HG03439 (cell line): ENCODE measurements at regions not wholly inside any gene's neighbourhood (a gene's known extent, or its start where the extent isn't known, plus 50 kb on each side); places are given as distances from the start of the nearest gene placed in this dataset.
"Not testable (repeated sequence)": the region's sequence is repeated elsewhere in the genome, so short reads cannot be mapped to it uniquely, and the experiment has no call there.

Experiments used
- ATAC-seq: cut with Tn5 transposase; IDR thresholded peaks from one replicate; pipeline ENCODE4 v1.9.1; 2021; ENCODE audit warnings: mild to moderate bottlenecking, moderate library complexity; ENCODE audit not compliant: unreplicated experiment

GRCh38 chr2:83015035-83015715, 1443.9 kb downstream of the SUCLG1 start:
- ATAC-seq, result no peak

- no peak for ATAC-seq
Measured at GRCh38 chr2:83014462-83014861, 1444.6 kb downstream of the SUCLG1 start.

GRCh38 chr2:83006961-83007360, 1452.1 kb downstream of the SUCLG1 start:
- no peak for ATAC-seq

DNA sequence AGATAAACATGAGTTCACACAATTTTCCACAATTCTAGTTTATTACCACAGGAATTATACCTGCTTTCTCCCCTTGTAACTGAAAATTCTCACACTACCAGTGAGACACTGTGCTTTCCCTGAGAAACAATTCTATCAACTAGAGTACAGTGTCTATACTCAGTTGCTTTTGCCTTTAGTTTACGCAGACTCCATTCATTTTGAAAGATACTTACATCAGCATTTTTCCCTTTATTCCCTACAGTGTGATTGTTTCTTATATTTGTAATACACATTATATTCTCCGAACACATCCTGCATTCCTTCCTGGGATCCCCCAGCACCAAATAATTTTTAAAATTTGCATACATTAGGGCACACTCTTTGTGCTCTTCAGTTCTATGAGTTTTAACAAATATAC, 1455.5 kb downstream of the SUCLG1 start:
- no peak for ATAC-seq

- ATAC-seq, result no peak
Measured at GRCh38 chr2:83002706-83003105, 1456.4 kb downstream of the SUCLG1 start.

DNA sequence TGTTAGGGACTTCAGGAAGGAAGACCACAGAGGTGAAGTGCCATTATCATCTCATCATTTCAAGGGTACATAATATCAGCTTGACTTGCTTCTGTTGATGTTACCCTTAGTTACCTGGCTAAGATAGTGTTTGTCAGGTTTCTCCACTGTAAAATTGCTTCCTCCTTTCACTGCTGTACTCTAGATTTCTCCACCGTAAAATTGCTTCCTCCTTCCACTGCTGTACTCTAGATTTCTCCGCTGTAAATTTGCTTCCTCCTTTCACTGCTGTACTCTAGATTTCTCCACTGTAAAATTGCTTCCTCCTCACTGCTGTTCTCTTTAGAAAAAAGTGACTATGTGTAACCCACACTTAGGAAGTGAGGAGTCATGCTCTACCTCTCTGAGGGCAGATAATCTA, 1460.3 kb downstream of the SUCLG1 start:
- no peak for ATAC-seq

DNA sequence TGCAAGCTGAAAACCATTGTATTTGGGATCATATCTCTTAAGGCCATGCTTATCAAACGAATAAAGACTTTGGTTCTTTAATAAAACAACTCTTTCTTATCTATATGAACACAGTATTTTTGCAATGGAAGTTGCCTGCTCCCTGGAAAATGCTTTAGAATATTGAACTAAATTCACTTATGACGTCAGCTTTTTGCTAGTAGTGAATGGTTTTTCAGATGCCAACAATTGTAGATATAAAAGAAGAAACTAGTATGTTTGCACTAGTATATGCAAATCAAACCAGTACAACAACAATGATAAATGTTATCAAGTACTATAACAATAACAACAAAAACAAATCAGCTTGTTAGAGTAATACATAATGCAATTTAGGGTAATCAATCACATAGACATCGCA, 1462.9 kb downstream of the SUCLG1 start:
- no peak for ATAC-seq

DNA sequence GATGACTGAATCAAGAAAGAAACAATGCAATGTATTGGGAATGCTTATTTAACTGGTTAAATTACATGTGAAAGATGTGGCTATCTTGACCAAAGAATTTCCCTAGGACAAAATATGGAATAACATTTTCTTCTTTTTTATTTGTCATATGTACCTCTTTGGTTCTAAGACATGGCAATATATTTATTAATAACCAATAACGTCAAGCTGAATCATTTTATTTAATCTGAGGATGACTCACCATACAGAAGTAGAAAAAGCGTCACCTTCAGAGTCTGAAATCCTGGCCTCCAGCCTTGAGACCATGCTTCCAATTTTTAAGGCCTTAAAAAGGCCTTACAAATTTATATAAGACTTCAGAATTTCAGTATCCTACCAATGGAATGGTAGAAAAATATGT, 1464.9 kb downstream of the SUCLG1 start:
- no peak for ATAC-seq

GRCh38 chr2:82993609-82994008, 1465.5 kb downstream of the SUCLG1 start:
- no peak for ATAC-seq

DNA sequence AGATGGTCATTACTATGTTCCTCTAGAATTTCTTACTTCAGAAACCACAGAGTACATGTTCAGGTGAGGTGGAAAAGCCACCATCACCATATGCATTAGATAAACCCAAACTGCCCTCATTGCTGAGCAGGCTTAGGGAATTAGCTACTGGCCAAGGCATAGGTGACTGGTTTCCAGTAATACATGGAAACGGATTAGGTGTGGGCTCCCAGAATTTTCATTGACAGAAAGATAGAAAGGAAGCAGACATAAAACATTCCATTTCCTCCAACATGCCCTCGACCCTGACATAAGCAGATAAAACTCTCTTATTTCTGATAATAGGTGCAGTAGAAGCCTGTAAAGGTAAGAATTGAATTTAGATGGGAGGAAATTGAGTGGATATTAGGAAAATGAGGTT, 1466.1 kb downstream of the SUCLG1 start:
- ATAC-seq, result no peak

DNA sequence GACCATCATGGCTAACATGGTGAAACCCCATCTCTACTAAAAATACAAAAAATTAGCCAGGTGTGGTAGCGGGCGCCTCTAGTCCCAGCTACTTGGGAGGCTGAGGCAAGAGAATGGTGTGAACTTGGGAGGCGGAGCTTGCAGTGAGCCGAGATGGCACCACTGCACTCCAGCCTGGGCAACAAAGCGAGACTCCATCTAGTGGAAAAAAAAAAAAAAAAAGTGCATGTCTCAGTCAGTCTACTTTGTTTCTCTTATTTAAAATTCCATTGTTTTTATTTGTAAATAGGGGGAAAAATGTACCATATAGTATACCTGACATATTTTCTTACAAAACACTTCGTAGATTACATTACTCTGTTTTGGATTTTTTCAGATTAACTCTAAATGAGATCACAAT, 1471.4 kb downstream of the SUCLG1 start:
- not testable (repeated sequence) for ATAC-seq

DNA sequence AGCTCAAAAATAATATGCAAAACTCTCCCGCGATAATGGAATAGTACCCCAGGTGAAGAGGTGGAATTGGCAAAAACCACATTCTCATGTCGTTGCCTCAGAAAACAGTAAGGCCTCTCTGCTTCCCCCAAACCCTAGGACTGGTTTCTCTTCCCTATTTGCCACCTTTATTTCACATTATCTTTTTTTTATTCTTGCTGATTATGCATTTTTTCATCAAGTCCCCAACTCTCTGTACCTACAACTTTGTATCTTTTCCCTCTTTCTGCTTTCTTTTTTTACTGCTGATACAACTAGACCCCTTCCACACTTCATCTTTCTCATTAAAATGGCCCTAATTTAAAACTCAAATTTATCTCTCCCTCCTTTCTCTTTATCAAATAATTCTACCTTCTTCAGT, 1472.2 kb downstream of the SUCLG1 start:
- ATAC-seq, result no peak

DNA sequence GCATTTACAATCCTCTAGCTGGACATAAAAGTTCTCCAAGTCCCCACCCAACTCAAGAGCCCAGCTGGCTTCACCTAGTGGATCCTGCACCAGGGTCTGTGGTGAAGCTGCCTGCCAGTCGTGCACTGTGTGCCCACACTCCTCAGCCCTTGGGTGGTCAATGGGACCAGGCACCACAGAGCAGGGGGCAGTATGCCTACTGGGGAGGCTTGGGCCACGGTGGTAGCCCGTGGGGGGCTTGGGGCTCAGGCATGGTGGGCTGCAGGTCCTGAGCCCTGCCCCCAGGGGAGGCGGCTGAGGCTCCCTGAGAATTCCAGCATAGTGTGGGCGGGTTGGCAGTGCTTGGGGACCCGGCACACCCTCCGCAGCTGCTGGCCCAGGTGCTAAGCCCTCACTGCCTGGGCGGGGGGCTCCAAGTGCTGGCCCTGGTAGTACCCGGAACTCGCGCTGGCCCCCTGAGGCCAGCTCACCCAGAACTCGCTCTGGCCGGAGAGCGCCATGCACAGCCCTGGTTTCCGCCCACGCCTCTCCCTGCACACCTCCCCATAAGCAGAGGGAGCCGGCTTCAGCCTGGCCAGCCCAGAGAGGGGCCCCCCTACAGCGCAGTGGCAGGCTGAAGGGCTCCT, 1473.4 kb downstream of the SUCLG1 start:
- ATAC-seq, result no peak

GRCh38 chr2:82968358-82968757, 1490.7 kb downstream of the SUCLG1 start:
- no peak for ATAC-seq

DNA sequence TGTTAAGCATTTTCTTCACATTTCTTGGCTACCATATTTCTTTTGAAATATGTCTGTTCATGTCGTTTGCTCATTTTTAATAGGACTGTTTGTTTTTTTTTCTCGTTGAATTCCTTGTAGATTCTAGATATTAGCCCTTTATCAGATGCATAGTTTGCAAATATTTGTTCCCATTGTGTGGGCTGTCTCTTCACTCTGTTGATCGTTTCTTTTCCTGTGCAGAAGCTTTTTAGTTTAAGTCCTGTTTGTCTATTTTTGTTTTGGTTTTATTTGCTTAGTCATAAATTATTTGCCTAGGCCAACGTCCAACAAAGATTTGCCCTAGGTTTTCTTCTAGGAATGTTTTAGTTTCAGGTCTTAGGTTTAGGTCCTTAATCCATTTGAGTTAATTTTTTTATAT, 1494.7 kb downstream of the SUCLG1 start:
- no peak for ATAC-seq

GRCh38 chr2:82959727-82960126, 1499.4 kb downstream of the SUCLG1 start:
- no peak for ATAC-seq

- no peak for ATAC-seq
Measured at GRCh38 chr2:82954868-82955267, 1504.2 kb downstream of the SUCLG1 start.

- ATAC-seq, result no peak
Measured at GRCh38 chr2:82939211-82939610, 1519.9 kb downstream of the SUCLG1 start.

- not testable (repeated sequence) for ATAC-seq
Measured at GRCh38 chr2:82938321-82938845, 1520.7 kb downstream of the SUCLG1 start.

GRCh38 chr2:82913566-82913965, 1545.5 kb downstream of the SUCLG1 start:
- ATAC-seq, result no peak

- no peak for ATAC-seq
Measured at GRCh38 chr2:82896117-82896516, 1563.0 kb downstream of the SUCLG1 start.

DNA sequence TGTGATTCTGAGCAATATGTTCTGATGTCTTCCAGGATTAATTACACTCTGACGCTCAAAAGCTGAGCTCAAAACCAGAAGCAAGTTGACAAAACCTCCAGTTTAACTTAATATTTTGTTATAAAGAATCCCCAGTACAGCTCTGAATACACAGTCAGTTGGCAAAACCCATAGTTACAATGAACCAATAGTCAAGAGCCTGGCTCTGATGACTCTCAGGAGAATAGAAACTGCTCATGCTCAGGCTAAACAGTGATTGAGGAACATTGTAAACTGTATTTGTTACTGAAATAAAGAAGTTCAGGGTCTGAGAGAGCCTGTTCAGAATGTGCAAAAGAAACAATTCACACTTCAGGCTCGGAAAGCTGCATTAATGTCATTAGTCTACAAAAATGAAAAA, 1565.9 kb downstream of the SUCLG1 start:
- no peak for ATAC-seq

DNA sequence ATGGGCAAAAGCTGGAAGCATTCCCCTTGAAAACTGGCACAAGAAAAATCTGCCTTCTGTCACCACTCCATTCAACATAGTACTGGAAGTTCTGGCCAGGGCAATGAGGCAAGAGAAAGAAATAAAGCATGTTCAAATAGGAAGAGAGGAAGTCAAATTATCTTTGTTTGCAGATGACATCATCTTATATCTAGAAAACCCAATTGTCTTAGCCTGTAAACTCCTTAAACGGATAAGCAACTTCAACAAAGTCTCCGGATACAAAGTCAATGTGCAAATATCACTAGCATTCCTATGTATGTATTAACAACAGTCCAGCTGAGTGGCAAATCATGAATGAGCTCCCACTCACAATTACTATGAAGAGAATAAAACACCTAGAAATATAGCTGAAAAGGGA, 1579.3 kb downstream of the SUCLG1 start:
- no peak for ATAC-seq
